ENCODE measurements at regions not wholly inside any gene's neighbourhood (a gene's known extent, or its start where the extent isn't known, plus 50 kb on each side); places are given as distances from the start of the nearest gene placed in this dataset.
A peak's percentile ranks its signal among the peaks of the same experiment; 100 is the strongest.

GRCh38 chr2:105468582-105469042 lies 69.8 kb upstream of the FHL2 start:
- peak overlapping the region; percentile 64 for H3K27ac Mint-ChIP-seq
- TF ChIP-seq CTCF (IDR thresholded peaks at IDR 0.05) = no peak
- no peaks in the 10 kb centered on the region for H3K36me3 Mint-ChIP-seq (ENCODE audit: low read depth)
- intact Hi-C loops (cut with micrococcal nuclease) = no loop called here
- ChIA-PET POLR2A (no interaction called here), CTCF (no interaction called here)
- peaks cover 13% of the 10 kb centered on the region for H3K4me1 Mint-ChIP-seq (ENCODE audit: low read depth)
- H3K27me3 Mint-ChIP-seq = no peaks in the 10 kb centered on the region
- no peaks in the 10 kb centered on the region for H3K9me3 Mint-ChIP-seq
- H3K4me3 Mint-ChIP-seq = peak overlapping the region; percentile 26
- DNase-seq = peak; percentile 10
- peak; percentile 52 for ATAC-seq

GRCh38 chr2:105464325-105464724 lies 65.5 kb upstream of the FHL2 start:
- no peaks in the 10 kb centered on the region for H3K9me3 Mint-ChIP-seq
- ChIA-PET CTCF (no interaction called here), POLR2A (no interaction called here)
- H3K4me1 Mint-ChIP-seq (ENCODE audit: low read depth) = peaks cover 13% of the 10 kb centered on the region
- H3K36me3 Mint-ChIP-seq (ENCODE audit: low read depth) = no peaks in the 10 kb centered on the region
- no peak overlapping the region for H3K27ac Mint-ChIP-seq
- H3K27me3 Mint-ChIP-seq = peaks cover 2% of the 10 kb centered on the region
- intact Hi-C loops (cut with micrococcal nuclease) = no loop called here
- TF ChIP-seq CTCF (IDR thresholded peaks at IDR 0.05) = no peak
- DNase-seq (no peak), ATAC-seq (no peak)
- no peak overlapping the region for H3K4me3 Mint-ChIP-seq

GRCh38 chr2:105460048-105460732 lies 61.3 kb upstream of the FHL2 start:
- DNase-seq = no peak
- H3K9me3 Mint-ChIP-seq = no peaks in the 10 kb centered on the region
- intact Hi-C loops (cut with micrococcal nuclease) = no loop called here
- ChIA-PET POLR2A (no interaction called here), CTCF (no interaction called here)
- TF ChIP-seq CTCF (IDR thresholded peaks at IDR 0.05) = no peak
- H3K36me3 Mint-ChIP-seq (ENCODE audit: low read depth) = no peaks in the 10 kb centered on the region
- no peak overlapping the region for H3K4me3 Mint-ChIP-seq
- no peaks in the 10 kb centered on the region for H3K4me1 Mint-ChIP-seq (ENCODE audit: low read depth)
- no peak overlapping the region for H3K27ac Mint-ChIP-seq
- ATAC-seq = no peak
- H3K27me3 Mint-ChIP-seq = peaks cover 2% of the 10 kb centered on the region

- no peak for DNase-seq
- no peak overlapping the region for H3K4me3 Mint-ChIP-seq
- TF ChIP-seq CTCF (IDR thresholded peaks at IDR 0.05) = no peak
- peaks cover 3% of the 10 kb centered on the region for H3K27me3 Mint-ChIP-seq
- no peaks in the 10 kb centered on the region for H3K9me3 Mint-ChIP-seq
- no peak overlapping the region for H3K27ac Mint-ChIP-seq
- POLR2A ChIA-PET = no interaction called here
- H3K36me3 Mint-ChIP-seq (ENCODE audit: low read depth) = no peaks in the 10 kb centered on the region
- H3K4me1 Mint-ChIP-seq (ENCODE audit: low read depth) = no peaks in the 10 kb centered on the region
- no peak for ATAC-seq
- intact Hi-C loops (cut with micrococcal nuclease) = no loop called here
- CTCF ChIA-PET = no interaction called here
Measured at GRCh38 chr2:105458076-105458475, 59.2 kb upstream of the FHL2 start.

- Mint-ChIP-seq H3K4me3 (no peak overlapping the region), H3K9me3 (no peaks in the 10 kb centered on the region), H3K27me3 (peaks cover 3% of the 10 kb centered on the region), H3K36me3 (ENCODE audit: low read depth) (no peaks in the 10 kb centered on the region), H3K27ac (no peak overlapping the region), H3K4me1 (ENCODE audit: low read depth) (no peaks in the 10 kb centered on the region)
- ChIA-PET CTCF (interaction anchor here (1.0 kb wide), 1 partner anchor 20 kb away, joined by 3 read pairs; no protein-coding TSS in a partner anchor), POLR2A (no interaction called here)
- no peak for TF ChIP-seq CTCF (IDR thresholded peaks at IDR 0.05)
- DNase-seq (no peak), ATAC-seq (no peak)
- intact Hi-C loops (cut with micrococcal nuclease) = no loop called here
Measured at GRCh38 chr2:105455488-105456003, 56.7 kb upstream of the FHL2 start.
